ENCODE measurements at regions not wholly inside any gene's neighbourhood (a gene's known extent, or its start where the extent isn't known, plus 50 kb on each side); places are given as distances from the start of the nearest gene placed in this dataset.

DNA sequence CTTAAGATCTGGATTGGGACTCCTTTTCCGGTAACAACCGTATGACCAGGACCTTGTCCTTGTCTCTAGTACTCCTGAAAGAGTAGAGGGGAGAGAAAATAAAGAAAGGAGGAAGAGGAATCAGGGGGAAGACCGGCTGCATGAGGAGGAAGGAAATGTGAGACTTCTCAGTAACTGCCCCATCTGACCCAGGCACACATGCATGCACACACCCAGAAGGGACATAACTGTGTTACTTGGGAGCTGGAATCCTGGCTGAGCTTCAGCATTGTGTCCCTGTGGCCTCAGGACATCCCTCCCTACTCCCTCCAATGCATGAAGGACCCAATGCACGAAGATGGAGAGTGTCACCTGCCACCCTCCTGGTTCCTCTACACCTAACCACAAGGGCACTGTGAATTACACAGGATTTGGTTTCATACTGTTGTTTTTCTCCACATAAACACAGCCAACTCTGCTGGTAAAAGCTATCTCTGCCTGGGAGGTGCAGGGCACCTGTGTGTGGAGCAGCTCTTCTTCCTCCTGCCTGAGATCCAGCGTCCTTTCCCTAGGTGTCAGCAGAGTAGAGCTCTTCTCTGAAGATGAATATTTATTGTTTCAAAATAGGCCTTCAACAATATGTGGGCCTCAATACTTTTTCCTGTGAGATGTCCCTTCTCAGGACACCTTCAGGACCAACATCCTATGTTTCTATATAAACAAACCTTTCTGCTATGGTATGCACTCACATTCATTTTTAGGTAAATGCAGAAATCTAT lies 574.1 kb upstream of the ID2 start:
- peaks cover 7% of the 10 kb centered on the region for H3K4me1 ChIP-seq (ENCODE audit: control insufficient read depth, low read length)
- no peaks in the 10 kb centered on the region for H3K9me3 ChIP-seq (ENCODE audit: control insufficient read depth, insufficient read depth, low read length)
- no peaks in the 10 kb centered on the region for H3K79me2 ChIP-seq (ENCODE audit: control insufficient read depth, low read length)
- no peaks in the 10 kb centered on the region for H4K20me1 ChIP-seq (ENCODE audit: control insufficient read depth, insufficient read depth, low read depth, low read length)
- H3K4me3 ChIP-seq (ENCODE audit: low read length): no peak overlapping the region
- no peaks in the 10 kb centered on the region for H3K36me3 ChIP-seq (ENCODE audit: control insufficient read depth, low read length)
- TF ChIP-seq, protein P1, sequence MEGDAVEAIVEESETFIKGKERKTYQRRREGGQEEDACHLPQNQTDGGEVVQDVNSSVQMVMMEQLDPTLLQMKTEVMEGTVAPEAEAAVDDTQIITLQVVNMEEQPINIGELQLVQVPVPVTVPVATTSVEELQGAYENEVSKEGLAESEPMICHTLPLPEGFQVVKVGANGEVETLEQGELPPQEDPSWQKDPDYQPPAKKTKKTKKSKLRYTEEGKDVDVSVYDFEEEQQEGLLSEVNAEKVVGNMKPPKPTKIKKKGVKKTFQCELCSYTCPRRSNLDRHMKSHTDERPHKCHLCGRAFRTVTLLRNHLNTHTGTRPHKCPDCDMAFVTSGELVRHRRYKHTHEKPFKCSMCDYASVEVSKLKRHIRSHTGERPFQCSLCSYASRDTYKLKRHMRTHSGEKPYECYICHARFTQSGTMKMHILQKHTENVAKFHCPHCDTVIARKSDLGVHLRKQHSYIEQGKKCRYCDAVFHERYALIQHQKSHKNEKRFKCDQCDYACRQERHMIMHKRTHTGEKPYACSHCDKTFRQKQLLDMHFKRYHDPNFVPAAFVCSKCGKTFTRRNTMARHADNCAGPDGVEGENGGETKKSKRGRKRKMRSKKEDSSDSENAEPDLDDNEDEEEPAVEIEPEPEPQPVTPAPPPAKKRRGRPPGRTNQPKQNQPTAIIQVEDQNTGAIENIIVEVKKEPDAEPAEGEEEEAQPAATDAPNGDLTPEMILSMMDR (IDR thresholded peaks at IDR 0.05; ENCODE audit: low read depth, low read length, poor library complexity, severe bottlenecking): no peak
- TF ChIP-seq EZH2phosphoT487 (IDR thresholded peaks at IDR 0.05; ENCODE audit: borderline replicate concordance, low read length): no peak
- no peaks in the 10 kb centered on the region for H3K9me2 ChIP-seq (replicated peaks; ENCODE audit: control insufficient read depth, low read length)
- no peak overlapping the region for H3K27ac ChIP-seq (ENCODE audit: low read depth, low read length)
- H3F3A ChIP-seq (ENCODE audit: control insufficient read depth, insufficient read depth): no peaks in the 10 kb centered on the region
- no peak overlapping the region for H3K4me2 ChIP-seq (ENCODE audit: low read length)
- no peaks in the 10 kb centered on the region for H3K27me3 ChIP-seq (ENCODE audit: control insufficient read depth, low read length)

DNA sequence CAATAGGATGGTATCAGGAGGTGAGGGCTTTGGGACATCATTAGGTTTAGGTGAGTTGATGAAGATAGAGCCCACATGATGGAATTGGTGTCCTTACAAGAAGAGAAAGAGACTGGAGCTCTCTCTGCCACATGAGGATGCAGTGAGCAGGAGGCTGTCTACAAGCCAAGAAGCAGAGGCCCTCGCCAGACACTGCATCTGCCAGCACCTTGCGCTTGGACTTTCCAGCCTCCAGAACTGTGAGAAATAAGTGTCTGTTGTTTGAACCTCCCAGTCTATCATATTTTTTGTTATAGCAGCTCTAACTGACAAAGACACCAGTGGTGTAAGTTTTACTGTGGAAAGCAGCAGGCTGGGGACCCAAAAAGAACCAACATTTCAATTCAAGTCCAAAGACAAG lies 571.1 kb upstream of the ID2 start:
- H3K79me2 ChIP-seq (ENCODE audit: control insufficient read depth, low read length): no peaks in the 10 kb centered on the region
- H3K36me3 ChIP-seq (ENCODE audit: control insufficient read depth, low read length): no peaks in the 10 kb centered on the region
- H3K4me3 ChIP-seq (ENCODE audit: low read length): no peak overlapping the region
- H3F3A ChIP-seq (ENCODE audit: control insufficient read depth, insufficient read depth): no peaks in the 10 kb centered on the region
- no peak overlapping the region for H3K4me2 ChIP-seq (ENCODE audit: low read length)
- no peaks in the 10 kb centered on the region for H3K9me3 ChIP-seq (ENCODE audit: control insufficient read depth, insufficient read depth, low read length)
- H3K4me1 ChIP-seq (ENCODE audit: control insufficient read depth, low read length): peaks cover 7% of the 10 kb centered on the region
- no peaks in the 10 kb centered on the region for H4K20me1 ChIP-seq (ENCODE audit: control insufficient read depth, insufficient read depth, low read depth, low read length)
- no peak overlapping the region for H3K27ac ChIP-seq (ENCODE audit: low read depth, low read length)
- TF ChIP-seq, protein P1 (IDR thresholded peaks at IDR 0.05; ENCODE audit: low read depth, low read length, poor library complexity, severe bottlenecking): no peak
- no peak for TF ChIP-seq EZH2phosphoT487 (IDR thresholded peaks at IDR 0.05; ENCODE audit: borderline replicate concordance, low read length)
- H3K9me2 ChIP-seq (replicated peaks; ENCODE audit: control insufficient read depth, low read length): no peaks in the 10 kb centered on the region
- H3K27me3 ChIP-seq (ENCODE audit: control insufficient read depth, low read length): no peaks in the 10 kb centered on the region

DNA sequence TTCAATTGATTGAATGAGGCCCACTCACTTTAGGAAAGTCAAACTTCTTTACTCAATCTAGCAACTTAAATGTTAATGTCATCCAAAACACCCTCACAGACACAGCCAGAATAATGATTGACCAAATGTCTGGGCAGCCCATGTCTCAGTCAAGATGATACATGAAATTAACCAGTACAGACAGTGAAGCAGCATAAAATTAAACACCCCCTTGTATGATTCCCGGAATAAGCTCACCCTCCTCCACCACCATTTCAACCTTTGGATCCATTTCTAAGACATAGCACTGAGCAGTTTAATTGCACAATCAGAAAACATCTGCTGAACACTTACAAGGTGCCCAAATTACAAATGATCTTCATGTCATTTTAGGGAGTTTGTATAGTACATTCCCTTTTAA lies 570.7 kb upstream of the ID2 start:
- H3K27me3 ChIP-seq (ENCODE audit: control insufficient read depth, low read length): no peaks in the 10 kb centered on the region
- H4K20me1 ChIP-seq (ENCODE audit: control insufficient read depth, insufficient read depth, low read depth, low read length): no peaks in the 10 kb centered on the region

More for the DNA sequence above, 570.7 kb upstream of the ID2 start:
- Histone ChIP-seq H3K4me2 (ENCODE audit: low read length) (no peak overlapping the region), H3K9me2 (replicated peaks; ENCODE audit: control insufficient read depth, low read length) (no peaks in the 10 kb centered on the region), H3K9me3 (ENCODE audit: control insufficient read depth, insufficient read depth, low read length) (no peaks in the 10 kb centered on the region), H3K4me1 (ENCODE audit: control insufficient read depth, low read length) (peaks cover 12% of the 10 kb centered on the region), H3K36me3 (ENCODE audit: control insufficient read depth, low read length) (no peaks in the 10 kb centered on the region), H3F3A (ENCODE audit: control insufficient read depth, insufficient read depth) (no peaks in the 10 kb centered on the region), H3K27ac (ENCODE audit: low read depth, low read length) (no peak overlapping the region), H3K79me2 (ENCODE audit: control insufficient read depth, low read length) (no peaks in the 10 kb centered on the region), H3K4me3 (ENCODE audit: low read length) (no peak overlapping the region)
- TF ChIP-seq, protein P1 (IDR thresholded peaks at IDR 0.05; ENCODE audit: low read depth, low read length, poor library complexity, severe bottlenecking): no peak
- no peak for TF ChIP-seq EZH2phosphoT487 (IDR thresholded peaks at IDR 0.05; ENCODE audit: borderline replicate concordance, low read length)

Data from DOHH2 (cell line).